ENCODE measurements at regions not wholly inside any gene's neighbourhood (a gene's known extent, or its start where the extent isn't known, plus 50 kb on each side); places are given as distances from the start of the nearest gene placed in this dataset.

- H3K27me3 Mint-ChIP-seq (ENCODE audit: low read depth): peaks cover 31% of the 10 kb centered on the region
- peaks cover 53% of the 10 kb centered on the region for H3K4me1 Mint-ChIP-seq
These were observed 400.9 kb upstream of the IRX1 start for GRCh38 chr5:3194684-3195083.

More at GRCh38 chr5:3194684-3195083, 400.9 kb upstream of the IRX1 start:
- Mint-ChIP-seq H3K9me3 (no peaks in the 10 kb centered on the region), H3K36me3 (no peaks in the 10 kb centered on the region), H3K4me3 (no peak overlapping the region), H3K27ac (no peak overlapping the region)
- CTCF ChIA-PET: interaction anchor here (0.6 kb wide), 2 partner anchors 14 to 1101 kb away, joined by 3 to 4 read pairs; no protein-coding TSS in a partner anchor
- DNase-seq (ENCODE audit: low spot score): no peak
- ATAC-seq: peak; percentile 32; the same call in 1 of the 2 replicates
- POLR2A ChIA-PET: no interaction called here
- TF ChIP-seq MXD4 (CRISPR knock-in tag; IDR thresholded peaks at IDR 0.05; ENCODE audit: borderline replicate concordance): no peak
- no peak for TF ChIP-seq SMAD4 (CRISPR knock-in tag; IDR thresholded peaks at IDR 0.05)
- TF ChIP-seq PRDM15 (CRISPR knock-in tag; IDR thresholded peaks at IDR 0.05): no peak
- no peak for TF ChIP-seq AR (CRISPR knock-in tag; IDR thresholded peaks at IDR 0.05)
- no peak for TF ChIP-seq SOX15 (CRISPR knock-in tag; IDR thresholded peaks at IDR 0.05)
- TF ChIP-seq FOXP4 (CRISPR knock-in tag; IDR thresholded peaks at IDR 0.05): no peak
- TF ChIP-seq FOXJ3 (CRISPR knock-in tag; IDR thresholded peaks at IDR 0.05; ENCODE audit: borderline replicate concordance): no peak
- no peak for TF ChIP-seq TCF7 (CRISPR knock-in tag; IDR thresholded peaks at IDR 0.05; ENCODE audit: low read depth)
- TF ChIP-seq ZMAT4 (CRISPR knock-in tag; IDR thresholded peaks at IDR 0.05): no peak
- no peak for TF ChIP-seq ZNF532 (CRISPR knock-in tag; IDR thresholded peaks at IDR 0.05; ENCODE audit: borderline replicate concordance)
- no peak for TF ChIP-seq RELA (CRISPR knock-in tag; IDR thresholded peaks at IDR 0.05; ENCODE audit: borderline replicate concordance)
- no peak for TF ChIP-seq JUN (CRISPR knock-in tag; IDR thresholded peaks at IDR 0.05)
- no peak for TF ChIP-seq CDX4 (CRISPR knock-in tag; IDR thresholded peaks at IDR 0.05; ENCODE audit: borderline replicate concordance)
- no peak for TF ChIP-seq IRF1 (CRISPR knock-in tag; IDR thresholded peaks at IDR 0.05)
- TF ChIP-seq SMAD3 (CRISPR knock-in tag; IDR thresholded peaks at IDR 0.05; ENCODE audit: borderline replicate concordance): no peak
- no peak for TF ChIP-seq E2F5 (CRISPR knock-in tag; IDR thresholded peaks at IDR 0.05)
- no peak for TF ChIP-seq NFE2L1 (CRISPR knock-in tag; IDR thresholded peaks at IDR 0.05)

Data from WTC11 (cell line).